CD4-positive, alpha-beta T cell treated with Interleukin-17A for 1 hour (primary cell): ENCODE measurements at regions not wholly inside any gene's neighbourhood (a gene's known extent, or its start where the extent isn't known, plus 50 kb on each side); places are given as distances from the start of the nearest gene placed in this dataset.
"Not testable (repeated sequence)": the region's sequence is repeated elsewhere in the genome, so short reads cannot be mapped to it uniquely, and the experiment has no call there.

Experiments used
- DNase-seq: peaks from one replicate; pipeline ENCODE4 v3.0.0-alpha.2; 2020

DNA sequence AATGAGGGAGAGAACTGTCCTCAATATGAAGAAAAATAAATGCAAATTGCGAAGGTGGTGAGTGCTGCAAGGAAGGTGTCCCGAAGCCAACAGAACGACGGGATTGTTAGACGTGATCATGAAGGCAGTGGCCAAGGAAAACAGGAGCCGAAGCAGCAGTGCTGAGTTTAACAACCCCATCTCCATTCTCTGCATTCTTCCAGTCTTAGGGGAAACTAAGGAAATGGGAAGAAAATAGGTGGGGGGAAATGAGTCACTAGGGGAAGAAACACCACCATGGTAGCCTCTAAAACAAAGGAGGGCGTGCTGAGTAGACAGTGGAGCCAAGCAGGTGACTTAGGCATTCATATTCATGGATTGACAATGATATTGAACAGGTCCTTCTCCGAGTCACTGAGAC, 192.2 kb upstream of the AKR1E2 start:
- no peak for DNase-seq

DNA sequence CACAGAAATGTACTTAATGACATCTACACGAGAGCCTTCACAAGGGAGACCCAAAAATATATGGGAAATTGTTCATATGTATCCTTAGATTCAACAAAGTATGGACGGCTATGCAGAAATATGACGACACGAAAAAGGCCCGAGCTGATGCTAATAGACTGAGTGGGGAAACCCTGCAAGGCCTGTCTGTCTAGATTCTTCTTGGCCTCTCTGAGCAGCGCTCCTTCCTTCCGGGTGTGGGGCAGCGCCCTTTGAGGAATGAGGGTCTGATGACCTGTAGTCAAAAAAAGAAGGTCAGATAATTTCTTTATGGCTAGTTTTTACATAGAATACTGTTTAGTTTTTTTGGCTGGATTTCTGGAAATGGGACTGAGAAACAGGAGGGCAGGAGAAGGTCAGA, 192.8 kb upstream of the AKR1E2 start:
- no peak for DNase-seq

DNA sequence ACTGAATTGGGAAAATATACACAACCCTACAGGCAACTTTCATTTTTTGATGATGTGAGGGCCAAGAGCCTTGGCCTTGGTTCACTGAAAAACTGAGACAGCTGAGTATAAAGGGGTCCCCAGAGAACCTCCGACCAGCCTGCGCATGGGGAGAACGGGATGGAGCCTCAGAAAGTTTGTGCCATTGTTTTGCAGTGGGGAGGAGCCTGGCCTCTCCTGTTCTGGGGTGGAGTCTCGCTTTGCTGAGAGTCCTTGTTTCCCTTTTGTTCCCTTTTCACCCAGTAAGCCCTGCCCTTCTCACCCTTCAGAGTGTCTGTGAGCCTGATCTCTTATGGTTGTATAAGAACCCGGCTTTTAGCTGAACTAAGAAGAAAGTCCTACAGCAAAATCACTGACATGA, 193.2 kb upstream of the AKR1E2 start:
- no peak for DNase-seq

DNA sequence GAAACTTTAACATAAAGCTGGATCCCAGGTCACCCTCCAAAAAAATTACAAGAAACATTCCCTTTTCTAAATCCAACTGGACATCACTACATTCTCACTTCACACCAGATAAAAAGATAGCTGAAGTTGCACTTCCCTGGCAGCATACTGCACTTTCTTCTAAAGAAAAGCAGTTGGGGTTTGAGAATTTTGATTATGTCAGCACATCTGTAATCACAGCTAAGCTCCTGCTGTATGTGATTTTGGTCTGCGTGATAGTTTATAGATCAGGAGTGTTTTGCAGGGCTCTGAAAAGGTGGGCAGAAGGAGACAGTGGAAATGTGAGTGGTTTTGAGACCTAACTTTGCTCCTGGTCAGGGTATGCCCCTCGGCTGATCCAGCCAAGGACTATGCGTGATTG, 199.1 kb upstream of the AKR1E2 start:
- DNase-seq, result no peak

DNA sequence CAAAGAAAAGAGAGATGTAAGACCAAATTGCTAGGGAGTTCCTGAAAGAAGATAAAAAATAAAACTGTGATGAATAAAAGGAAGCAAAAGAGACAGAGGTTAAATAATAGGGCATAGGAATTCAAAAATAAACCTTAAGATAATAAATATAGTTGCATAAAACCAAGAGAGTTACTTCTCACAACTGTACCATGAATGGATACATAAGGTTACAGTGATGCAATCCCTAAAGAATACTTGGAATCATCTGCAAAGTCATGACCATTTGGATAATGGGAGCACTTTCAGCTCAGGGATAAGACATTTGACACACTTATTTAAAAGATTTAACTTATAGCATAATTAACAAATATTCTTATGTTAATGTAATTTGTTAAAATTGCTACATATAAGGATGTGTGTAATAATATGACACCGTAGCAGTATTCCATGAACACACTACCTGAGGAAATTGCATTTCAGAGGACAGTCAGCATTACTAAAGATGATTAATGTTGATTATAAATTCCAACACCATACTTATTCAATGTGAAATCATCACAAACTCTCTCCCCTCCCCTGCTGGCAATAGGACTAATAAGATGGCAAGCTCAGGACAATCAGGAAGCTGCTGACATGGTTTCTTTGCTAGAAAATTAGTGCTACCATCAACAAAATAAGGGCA, 202.1 kb upstream of the AKR1E2 start:
- no peak for DNase-seq

DNA sequence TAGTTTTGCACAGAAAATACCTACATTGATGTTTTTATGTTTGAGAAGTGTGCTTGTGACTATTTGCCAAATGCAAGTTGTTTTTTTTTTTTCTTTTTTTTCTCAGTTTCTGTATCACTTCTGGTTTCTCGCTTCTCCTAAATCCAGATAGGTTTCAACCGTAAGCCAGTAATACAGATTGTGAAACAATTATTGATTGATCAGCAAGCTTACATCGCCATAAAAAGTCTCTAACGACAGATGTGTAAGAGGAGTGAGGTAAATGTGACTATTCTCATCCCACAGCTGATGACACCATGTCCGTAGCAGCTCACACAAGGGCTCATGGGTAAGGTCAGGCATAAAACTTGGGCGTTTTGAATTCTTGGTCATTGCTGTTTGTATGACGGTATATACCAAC, 202.8 kb upstream of the AKR1E2 start:
- DNase-seq, result no peak

DNA sequence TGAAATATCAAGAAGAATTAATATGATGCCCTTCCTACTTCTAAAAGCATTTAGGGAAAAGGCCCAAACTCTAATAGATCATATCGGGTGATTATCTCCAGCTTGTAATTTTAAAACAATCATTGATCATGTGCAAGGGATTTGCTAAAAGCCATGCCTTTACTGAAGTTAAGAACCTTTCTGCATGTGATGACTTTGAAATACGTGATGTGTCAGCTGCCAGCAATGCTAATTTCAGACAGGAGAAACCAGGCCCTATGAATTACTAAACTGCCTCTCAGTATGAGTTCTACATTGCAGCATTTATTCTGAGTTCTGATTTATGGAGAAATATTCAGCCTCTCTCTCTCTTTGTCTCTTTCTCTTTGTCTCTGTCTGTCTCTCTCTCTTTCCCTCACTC, 203.6 kb upstream of the AKR1E2 start:
- DNase-seq, result no peak

DNA sequence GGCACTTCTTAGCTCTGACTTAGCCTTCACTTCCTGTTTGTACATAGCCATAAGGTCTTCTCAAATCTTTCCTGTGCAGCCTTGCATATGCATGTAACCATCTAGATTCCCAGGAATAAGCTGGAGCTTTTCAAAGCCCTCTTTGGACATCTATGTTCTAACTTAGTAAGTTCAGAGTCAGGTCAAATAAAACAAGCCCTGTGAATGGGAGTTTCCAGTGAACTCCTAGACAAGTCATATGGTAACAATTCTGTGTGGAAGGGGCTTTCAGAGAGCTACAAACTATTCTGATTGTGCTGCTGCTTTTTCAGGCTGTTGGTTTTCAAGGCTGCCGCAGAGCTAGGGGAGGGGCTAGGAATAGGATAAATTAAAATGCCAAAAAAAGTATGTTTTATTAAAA, 208.4 kb upstream of the AKR1E2 start:
- no peak for DNase-seq

DNA sequence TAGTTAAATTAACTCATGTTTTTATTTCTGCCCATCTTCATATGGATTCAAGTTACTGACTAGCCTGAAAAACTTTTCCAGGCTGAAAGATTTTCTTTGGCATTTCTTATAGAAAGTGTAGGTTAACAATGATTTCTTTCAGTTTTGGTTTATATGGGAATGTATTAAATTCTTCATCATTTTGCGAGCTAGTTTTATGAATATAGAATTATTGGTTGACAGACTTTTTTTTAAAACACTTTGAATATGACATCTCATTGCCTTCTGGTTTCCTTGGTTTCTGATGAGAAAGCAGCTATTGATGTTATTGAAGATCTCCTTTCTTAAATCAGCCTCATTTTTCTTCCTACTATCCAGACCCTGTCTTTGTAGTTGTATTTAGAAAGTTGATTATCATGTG, 211.0 kb upstream of the AKR1E2 start:
- no peak for DNase-seq

DNA sequence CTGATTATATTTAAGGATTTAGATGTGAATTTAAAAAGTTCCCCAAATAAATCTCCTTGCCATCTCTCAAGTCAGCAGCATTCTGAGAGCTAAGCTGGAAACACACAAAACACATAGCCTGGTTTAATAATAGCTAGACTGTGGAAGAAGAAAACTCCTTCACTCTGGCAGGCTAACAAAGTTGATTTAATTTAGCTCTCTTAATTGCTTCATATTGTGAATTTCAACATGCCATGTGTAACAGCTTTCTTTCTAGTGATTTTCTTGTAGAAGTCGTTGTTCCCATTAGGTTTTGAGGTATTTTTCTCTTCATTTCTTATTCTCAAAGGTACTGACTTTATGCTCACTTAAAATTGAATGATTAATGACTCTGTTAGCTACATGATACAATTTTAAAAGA, 216.8 kb upstream of the AKR1E2 start:
- DNase-seq, result no peak

DNA sequence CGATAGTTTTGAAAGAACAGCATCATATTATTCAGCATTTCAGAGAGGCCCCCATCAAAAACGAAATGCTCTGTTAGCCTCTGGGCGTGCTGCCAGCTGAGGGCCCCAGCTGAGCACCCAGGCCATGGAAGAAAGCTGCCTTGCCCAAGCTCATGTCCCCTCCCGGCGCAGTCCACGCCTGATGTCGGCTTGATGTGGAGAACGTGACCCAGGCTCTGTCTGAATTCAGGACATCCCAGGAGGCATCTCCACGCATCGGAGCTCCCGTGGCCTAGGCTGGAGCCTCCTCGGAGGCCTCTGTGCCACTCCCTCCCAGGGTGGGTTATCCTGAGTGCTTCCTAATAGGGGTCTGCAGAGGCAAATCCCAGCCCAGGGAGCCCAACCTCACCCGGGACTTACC, 218.3 kb upstream of the AKR1E2 start:
- no peak for DNase-seq

DNA sequence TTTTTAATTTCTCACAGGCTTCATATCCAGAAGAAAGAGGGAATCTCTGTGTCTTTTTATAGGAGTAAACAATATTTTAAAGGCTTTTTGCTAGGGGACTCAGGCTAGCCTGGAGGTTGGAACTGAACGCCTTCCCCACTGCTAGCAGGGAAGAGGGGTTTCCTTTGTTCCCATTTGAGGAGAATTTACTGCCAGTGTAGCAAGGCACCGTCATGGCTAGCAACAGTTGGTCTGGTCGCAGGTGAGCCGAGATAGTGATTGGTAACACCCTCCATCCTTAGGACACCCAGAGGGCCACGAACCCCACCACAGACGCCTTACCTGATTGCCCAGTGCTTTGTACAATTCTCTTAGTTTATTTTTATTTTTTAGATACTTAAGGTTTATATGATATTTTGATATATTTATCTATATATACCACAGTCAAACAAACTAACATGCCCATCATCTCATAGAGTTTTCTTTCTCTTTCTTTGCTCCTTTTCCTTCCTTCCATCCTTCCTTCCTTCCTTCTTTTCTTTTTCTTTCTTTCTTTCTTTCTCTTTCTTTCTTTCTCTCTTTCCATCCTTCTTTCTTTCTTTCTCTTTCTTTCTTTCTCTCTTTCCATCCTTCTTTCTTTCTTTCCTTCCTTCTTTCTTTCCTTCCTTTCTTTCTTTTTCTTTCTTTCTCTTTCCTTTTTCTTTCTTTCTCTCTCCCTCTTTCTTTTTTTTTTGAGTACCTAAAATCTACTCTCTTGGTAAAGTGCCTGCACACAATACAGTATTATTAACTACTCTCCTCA, 219.0 kb upstream of the AKR1E2 start:
- DNase-seq, result no peak

DNA sequence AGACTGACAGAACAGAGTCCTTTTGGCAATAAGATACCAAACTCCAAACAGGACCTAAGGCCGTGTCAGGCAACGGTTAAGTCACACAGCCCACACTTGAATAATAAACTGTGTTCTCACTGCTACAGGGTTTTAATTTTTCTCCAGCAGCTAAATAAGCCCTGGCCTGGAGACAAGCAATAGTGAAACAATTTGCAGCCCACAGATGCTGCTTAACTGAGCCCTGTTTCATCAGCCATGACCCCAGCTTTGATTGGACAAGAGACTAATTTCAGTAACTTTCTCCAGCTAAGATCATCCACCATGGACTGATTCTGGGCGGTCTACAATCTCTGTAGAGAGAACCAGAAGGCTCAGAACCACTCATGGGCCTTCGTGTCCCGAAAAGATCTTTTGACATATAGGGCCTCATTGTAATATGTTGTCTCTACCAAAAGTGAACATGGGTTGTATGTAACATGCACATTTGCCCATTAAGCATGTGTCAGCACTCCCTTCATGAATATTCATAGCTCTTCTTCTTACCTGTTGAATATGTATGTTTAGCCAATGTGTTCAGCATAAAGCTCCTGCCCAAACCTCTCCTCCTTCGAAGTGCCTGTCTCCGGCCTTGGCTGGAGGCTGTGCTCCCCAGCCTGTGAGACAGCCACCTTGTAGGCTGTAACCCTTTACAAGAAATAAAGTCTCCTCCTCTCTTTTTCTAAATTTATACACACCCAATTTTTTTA, 223.1 kb upstream of the AKR1E2 start:
- no peak for DNase-seq

DNA sequence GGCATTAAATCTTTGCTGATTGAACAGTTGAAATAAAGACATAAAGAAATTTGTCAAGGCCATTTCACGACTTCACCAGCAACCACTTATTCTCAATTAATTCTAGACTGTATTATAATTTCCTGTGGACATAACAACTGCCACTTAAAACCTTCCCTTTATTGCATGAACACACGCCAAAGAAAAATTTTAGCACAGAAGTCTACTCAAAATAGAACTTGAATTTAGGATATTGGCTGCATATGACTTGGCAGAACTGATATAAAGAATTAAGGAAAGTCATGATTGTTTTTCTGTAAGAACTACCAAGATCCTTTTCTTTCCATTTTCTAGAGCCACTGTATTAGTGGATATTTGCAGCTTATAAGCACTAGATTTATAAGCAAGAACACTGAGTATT, 226.5 kb upstream of the AKR1E2 start:
- no peak for DNase-seq

DNA sequence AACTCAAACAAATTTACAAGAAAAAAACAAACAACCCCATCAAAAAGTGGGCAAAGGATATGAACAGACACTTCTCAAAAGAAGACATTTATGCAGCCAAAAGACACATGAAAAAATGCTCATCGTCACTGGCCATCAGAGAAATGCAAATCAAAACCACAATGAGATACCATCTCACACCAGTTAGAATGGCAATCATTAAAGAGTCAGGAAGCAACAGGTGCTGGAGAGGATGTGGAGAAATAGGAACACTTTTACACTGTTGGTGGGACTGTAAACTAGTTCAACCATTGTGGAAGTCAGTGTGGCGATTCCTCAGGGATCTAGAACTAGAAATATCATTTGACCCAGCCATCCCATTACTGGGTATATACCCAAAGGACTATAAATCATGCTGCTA, 228.1 kb upstream of the AKR1E2 start:
- not testable (repeated sequence) for DNase-seq

DNA sequence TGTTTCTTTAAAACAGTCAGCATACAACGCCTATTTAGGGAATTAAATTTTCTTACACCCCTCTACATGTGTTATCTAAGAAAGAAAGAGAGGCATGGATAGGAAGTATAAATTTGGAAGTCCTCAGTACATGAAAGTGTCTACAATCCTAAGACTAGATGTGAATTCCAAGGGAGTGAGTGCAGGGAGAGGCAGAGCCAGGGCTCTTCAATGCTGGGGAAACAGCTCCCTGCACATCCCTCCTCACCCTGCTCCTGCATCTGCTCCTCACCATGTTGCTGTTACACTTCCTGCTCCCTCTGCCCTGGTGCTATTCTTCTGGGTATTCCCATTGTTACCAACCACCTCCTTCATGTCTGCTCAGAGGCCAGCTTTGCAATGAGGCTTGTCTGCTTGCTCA, 229.1 kb upstream of the AKR1E2 start:
- no peak for DNase-seq

DNA sequence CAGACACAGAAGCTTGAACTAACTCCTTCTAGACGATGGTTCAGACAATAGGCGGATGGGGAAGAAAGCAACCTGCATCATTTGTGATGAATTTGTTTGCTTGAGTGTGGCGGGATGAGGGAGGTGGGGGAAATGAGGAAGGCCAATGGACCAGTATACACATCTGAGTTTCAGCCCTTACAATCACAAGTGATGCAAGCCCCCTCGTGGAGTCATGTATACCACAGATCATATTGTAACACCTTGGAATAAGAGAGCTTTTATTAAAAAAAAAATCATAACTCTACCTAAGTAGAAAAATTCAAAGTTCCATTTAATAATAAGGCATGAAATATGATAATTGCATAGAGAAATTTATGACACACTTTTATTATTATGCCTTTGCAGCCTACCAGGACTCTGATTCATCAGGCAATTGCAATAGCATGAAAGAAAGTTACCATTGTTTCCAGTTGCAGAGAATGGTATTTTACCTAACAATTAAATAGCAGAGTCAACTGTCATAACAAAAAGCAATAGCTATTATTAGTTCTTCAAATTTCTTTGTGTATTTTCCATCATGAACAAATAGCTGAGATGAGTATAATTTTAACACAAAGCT, 230.2 kb upstream of the AKR1E2 start:
- no peak for DNase-seq

DNA sequence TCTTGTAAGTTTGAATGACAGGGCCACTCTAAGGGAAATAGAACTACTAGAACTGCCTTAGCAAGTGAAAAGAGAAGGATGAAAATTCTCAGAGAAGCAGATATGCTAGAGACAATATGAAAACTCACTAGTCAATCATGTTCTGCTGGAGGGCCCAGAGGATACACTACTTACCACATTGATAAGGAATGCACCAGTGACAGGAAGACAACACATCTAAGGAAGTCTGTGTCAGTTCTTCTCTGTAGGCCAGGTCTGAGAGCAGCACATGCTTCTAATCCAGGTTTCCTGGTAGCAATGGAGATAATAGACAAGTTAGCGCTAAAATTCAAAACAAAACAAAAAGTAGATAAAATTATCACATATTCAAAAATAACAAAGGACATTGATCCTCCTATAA, 235.2 kb upstream of the AKR1E2 start:
- DNase-seq, result no peak

DNA sequence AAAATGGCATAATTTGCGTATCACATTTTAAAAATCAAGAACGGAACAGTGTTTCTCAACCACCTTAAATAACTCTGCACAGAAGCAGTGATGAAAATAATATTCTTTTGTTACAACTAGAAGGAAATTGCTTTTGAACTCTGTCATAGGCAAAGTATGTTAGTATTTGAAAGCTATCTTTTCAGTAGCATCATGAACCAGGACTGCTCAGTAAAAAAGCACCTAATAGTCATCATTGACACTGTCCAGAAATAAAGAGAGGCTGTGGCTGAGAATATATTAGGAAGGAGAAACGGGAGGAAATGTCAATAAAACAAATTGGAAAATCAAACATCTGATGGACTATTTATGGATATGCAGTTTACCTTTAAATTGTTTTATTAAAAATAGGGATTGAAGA, 237.2 kb upstream of the AKR1E2 start:
- DNase-seq, result no peak

DNA sequence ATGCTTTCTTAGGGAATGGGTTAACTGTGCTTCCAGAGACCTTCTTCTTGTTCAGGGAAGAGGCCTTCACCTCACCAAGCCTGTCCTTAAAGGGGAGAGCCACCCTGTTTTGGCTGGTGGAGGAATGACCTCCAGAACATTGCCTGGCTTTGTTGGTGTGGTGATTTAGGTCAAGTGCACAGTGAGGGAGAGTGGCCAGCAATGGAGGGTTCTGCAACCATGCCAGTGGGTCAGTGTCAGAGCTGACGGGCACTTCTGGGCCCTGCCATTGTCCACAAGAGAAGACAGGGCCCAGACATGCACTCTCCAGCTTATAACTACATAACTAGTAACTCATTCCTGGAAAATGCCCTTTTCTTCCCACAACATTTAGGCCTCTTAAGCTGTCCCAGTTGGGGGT, 238.5 kb upstream of the AKR1E2 start:
- DNase-seq, result no peak

DNA sequence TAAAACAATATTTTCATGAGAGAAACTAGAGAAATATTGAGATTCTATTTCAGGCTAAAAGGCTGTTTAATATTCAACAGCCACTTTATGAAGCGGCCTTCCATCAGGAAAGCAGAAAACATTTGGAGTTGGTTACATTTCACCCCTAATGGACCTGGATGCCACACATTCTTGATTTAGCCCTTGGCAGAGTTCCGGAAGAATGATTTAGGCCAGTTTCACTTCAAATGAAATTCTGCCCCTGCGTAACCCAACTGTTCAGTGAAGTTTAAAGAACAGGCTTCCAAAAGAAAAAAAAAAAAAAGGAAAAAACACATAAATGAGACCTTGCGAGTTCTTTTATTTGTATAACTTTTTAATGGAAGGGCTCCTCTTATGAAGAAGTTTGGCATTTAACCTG, 239.2 kb upstream of the AKR1E2 start:
- no peak for DNase-seq

DNA sequence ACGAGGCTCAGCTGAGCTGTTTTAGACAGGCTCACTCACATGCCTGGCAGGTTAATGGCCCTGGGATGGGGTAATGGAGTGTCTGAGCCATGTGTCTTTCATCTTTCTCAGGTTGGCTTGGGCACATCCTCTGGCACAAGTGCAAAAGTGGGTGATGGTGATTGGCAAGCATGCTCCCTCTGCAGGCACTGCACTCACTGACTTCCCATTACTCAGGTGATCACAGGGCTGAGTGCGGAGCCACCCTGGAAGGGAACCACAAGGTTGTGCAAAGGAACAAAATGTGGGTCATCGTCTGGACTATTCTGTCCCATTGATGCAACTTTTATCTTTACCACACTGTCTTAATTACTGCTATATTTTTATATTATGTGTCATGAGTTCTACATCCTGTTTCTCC, 244.1 kb upstream of the AKR1E2 start:
- no peak for DNase-seq

DNA sequence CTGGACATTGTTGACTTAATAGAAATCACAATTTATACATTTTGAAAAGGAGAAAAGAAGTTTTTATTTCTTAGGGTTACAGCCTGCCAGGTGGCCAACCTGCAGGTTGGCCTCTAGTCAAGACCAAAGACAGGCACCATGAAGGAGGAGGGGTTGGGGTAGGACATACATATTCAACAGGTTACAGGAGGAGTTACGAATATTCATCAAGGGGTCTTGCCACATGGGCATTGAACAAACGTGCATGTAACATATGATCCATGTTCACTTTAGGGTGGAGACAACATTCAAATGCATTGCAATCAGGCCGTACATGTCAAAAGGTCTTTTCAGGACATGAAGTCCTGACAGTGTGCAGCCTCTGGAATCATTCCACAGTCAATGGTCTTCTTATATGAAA, 246.2 kb upstream of the AKR1E2 start:
- no peak for DNase-seq

DNA sequence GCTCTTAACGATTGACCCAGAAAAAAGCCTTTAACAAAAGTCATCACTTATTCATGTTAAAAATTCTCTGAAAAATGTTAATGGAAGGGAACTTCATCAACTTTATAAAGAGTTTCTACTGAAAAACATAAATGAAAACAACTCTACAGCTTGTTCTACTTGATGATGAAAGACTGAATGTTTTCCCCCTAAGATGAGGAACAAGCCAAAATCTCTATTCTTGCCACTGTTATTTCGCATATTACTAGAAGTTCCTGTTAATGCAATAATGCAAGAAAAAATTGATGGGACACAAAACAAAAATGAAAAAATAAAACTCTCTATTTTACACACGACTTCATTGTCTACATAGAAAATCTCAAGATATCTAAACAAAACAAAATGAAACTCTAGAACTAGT, 249.8 kb upstream of the AKR1E2 start:
- no peak for DNase-seq
